KOPT-K1 (cell line): ENCODE measurements at regions not wholly inside any gene's neighbourhood (a gene's known extent, or its start where the extent isn't known, plus 50 kb on each side); places are given as distances from the start of the nearest gene placed in this dataset.

Experiments used
- H3K27ac ChIP-seq: fragments of 200-600 bp; sonication (generic); 2 replicates; pipeline ENCODE4 v1.5.1; 2016; ENCODE audit warnings: antibody characterized with exemption, mild to moderate bottlenecking, low read depth, low read length; ENCODE audit not compliant: poor library complexity, severe bottlenecking
- H3K36me3 ChIP-seq: fragments of 200-600 bp; sonication (generic); 2 replicates; pipeline ENCODE4 v1.5.1; 2017; ENCODE audit warnings: antibody characterized with exemption, mild to moderate bottlenecking, low read length, moderate library complexity; ENCODE audit not compliant: insufficient read depth
- H3K9me3 ChIP-seq: fragments of 200-600 bp; sonication (generic); 2 replicates; pipeline ENCODE4 v1.5.1; 2017; ENCODE audit warnings: antibody characterized with exemption, low read length, mild to moderate bottlenecking; ENCODE audit not compliant: insufficient read depth, poor library complexity, severe bottlenecking

- Histone ChIP-seq H3K36me3 (no peaks in the 10 kb centered on the region), H3K27ac (no peak overlapping the region), H3K9me3 (no peaks in the 10 kb centered on the region)
These were observed 237.2 kb downstream of the INSIG2 start for GRCh38 chr2:118325321-118325955.

- H3K36me3 ChIP-seq, result no peaks in the 10 kb centered on the region
- no peak overlapping the region for H3K27ac ChIP-seq
- no peaks in the 10 kb centered on the region for H3K9me3 ChIP-seq
These were observed 234.1 kb downstream of the INSIG2 start for GRCh38 chr2:118322406-118322805.

- Histone ChIP-seq H3K9me3 (no peaks in the 10 kb centered on the region), H3K27ac (no peak overlapping the region), H3K36me3 (no peaks in the 10 kb centered on the region)
These were observed 233.3 kb downstream of the INSIG2 start for GRCh38 chr2:118321432-118322105.

GRCh38 chr2:118320658-118321057 lies 232.4 kb downstream of the INSIG2 start:
- H3K9me3 ChIP-seq, result no peaks in the 10 kb centered on the region
- H3K27ac ChIP-seq, result no peak overlapping the region

GRCh38 chr2:118320196-118320595 lies 231.9 kb downstream of the INSIG2 start:
- Histone ChIP-seq H3K36me3 (no peaks in the 10 kb centered on the region), H3K9me3 (no peaks in the 10 kb centered on the region), H3K27ac (no peak overlapping the region)

More at GRCh38 chr2:118320658-118321057, 232.4 kb downstream of the INSIG2 start:
- no peaks in the 10 kb centered on the region for H3K36me3 ChIP-seq

GRCh38 chr2:118319271-118319684 lies 231.0 kb downstream of the INSIG2 start:
- Histone ChIP-seq H3K9me3 (no peaks in the 10 kb centered on the region), H3K36me3 (no peaks in the 10 kb centered on the region), H3K27ac (no peak overlapping the region)

GRCh38 chr2:118315606-118316005 lies 227.3 kb downstream of the INSIG2 start:
- Histone ChIP-seq H3K36me3 (no peaks in the 10 kb centered on the region), H3K27ac (no peak overlapping the region), H3K9me3 (no peaks in the 10 kb centered on the region)

GRCh38 chr2:118312969-118313756 lies 224.9 kb downstream of the INSIG2 start:
- Histone ChIP-seq H3K27ac (no peak overlapping the region), H3K9me3 (no peaks in the 10 kb centered on the region), H3K36me3 (no peaks in the 10 kb centered on the region)

GRCh38 chr2:118310681-118311429 lies 222.6 kb downstream of the INSIG2 start:
- Histone ChIP-seq H3K9me3 (no peaks in the 10 kb centered on the region), H3K27ac (no peak overlapping the region), H3K36me3 (no peaks in the 10 kb centered on the region)

- no peak overlapping the region for H3K27ac ChIP-seq
- no peaks in the 10 kb centered on the region for H3K9me3 ChIP-seq
- H3K36me3 ChIP-seq, result no peaks in the 10 kb centered on the region
These were observed 221.8 kb downstream of the INSIG2 start for GRCh38 chr2:118309946-118310680.

- Histone ChIP-seq H3K27ac (no peak overlapping the region), H3K9me3 (no peaks in the 10 kb centered on the region), H3K36me3 (no peaks in the 10 kb centered on the region)
These were observed 221.1 kb downstream of the INSIG2 start for GRCh38 chr2:118309257-118309945.

GRCh38 chr2:118307864-118308263 lies 219.6 kb downstream of the INSIG2 start:
- Histone ChIP-seq H3K36me3 (no peaks in the 10 kb centered on the region), H3K27ac (no peak overlapping the region), H3K9me3 (no peaks in the 10 kb centered on the region)

GRCh38 chr2:118301248-118301647 lies 213.0 kb downstream of the INSIG2 start:
- Histone ChIP-seq H3K27ac (no peak overlapping the region), H3K36me3 (no peaks in the 10 kb centered on the region), H3K9me3 (no peaks in the 10 kb centered on the region)

GRCh38 chr2:118300832-118301231 lies 212.6 kb downstream of the INSIG2 start:
- no peaks in the 10 kb centered on the region for H3K9me3 ChIP-seq
- no peak overlapping the region for H3K27ac ChIP-seq
- no peaks in the 10 kb centered on the region for H3K36me3 ChIP-seq
